VCaP (cell line): ENCODE measurements at regions not wholly inside any gene's neighbourhood (a gene's known extent, or its start where the extent isn't known, plus 50 kb on each side); places are given as distances from the start of the nearest gene placed in this dataset.
A peak's percentile ranks its signal among the peaks of the same experiment; 100 is the strongest.

ENCODE experiments used
- H3K27ac ChIP-seq: fragments of 450-650 bp; 2 replicates; pipeline ENCODE4 v1.5.1; 2017
- CTCF ChIP-seq: fragments of 450-650 bp; conservative IDR thresholded peaks from 2 replicates; pipeline ENCODE4 v1.5.1; 2017; ENCODE audit warnings: mild to moderate bottlenecking, moderate library complexity

GRCh38 chr9:129319938-129320481 lies 141.9 kb upstream of the IER5L start:
- no peak for TF ChIP-seq CTCF
- peak overlapping the region; percentile 88 for H3K27ac ChIP-seq

GRCh38 chr9:129319076-129319937 lies 141.2 kb upstream of the IER5L start:
- no peak overlapping the region; the same call in none of the 2 replicates for H3K27ac ChIP-seq
- TF ChIP-seq CTCF = no peak

- peak overlapping the region; percentile 2; the same call in 1 of the 2 replicates for H3K27ac ChIP-seq
- TF ChIP-seq CTCF = no peak
These were observed 140.3 kb upstream of the IER5L start for GRCh38 chr9:129318121-129319075.

GRCh38 chr9:129317179-129318011 lies 139.3 kb upstream of the IER5L start:
- TF ChIP-seq CTCF = no peak
- H3K27ac ChIP-seq = no peak overlapping the region

GRCh38 chr9:129316281-129317030 lies 138.4 kb upstream of the IER5L start:
- H3K27ac ChIP-seq = no peak overlapping the region

More at GRCh38 chr9:129316281-129317030, 138.4 kb upstream of the IER5L start:
- TF ChIP-seq CTCF = no peak
